IPS-15b (cell line): ENCODE measurements at regions not wholly inside any gene's neighbourhood (a gene's known extent, or its start where the extent isn't known, plus 50 kb on each side); places are given as distances from the start of the nearest gene placed in this dataset.

Experiments used
- H3K27me3 ChIP-seq: one replicate; pipeline ENCODE4 v1.6.1; 2013; ENCODE audit warnings: low read length; ENCODE audit not compliant: control insufficient read depth, insufficient read depth
- H3K36me3 ChIP-seq: one replicate; pipeline ENCODE4 v1.6.1; 2013; ENCODE audit warnings: low read length; ENCODE audit not compliant: control insufficient read depth, insufficient read depth
- H3K4me1 ChIP-seq: one replicate; pipeline ENCODE4 v1.6.1; 2013; ENCODE audit warnings: mild to moderate bottlenecking, low read length; ENCODE audit not compliant: control insufficient read depth, insufficient read depth
- H3K4me3 ChIP-seq: one replicate; pipeline ENCODE4 v1.5.1; 2013; ENCODE audit warnings: low read depth, low read length
- H3K9ac ChIP-seq: one replicate; pipeline ENCODE4 v1.6.1; 2013; ENCODE audit warnings: low read depth, mild to moderate bottlenecking, low read length
- H3K9me3 ChIP-seq: one replicate; pipeline ENCODE4 v1.6.1; 2013; ENCODE audit warnings: mild to moderate bottlenecking, low read length; ENCODE audit not compliant: control insufficient read depth, insufficient read depth

GRCh38 chr1:69506721-69507120 lies 61.0 kb upstream of the LRRC7 start:
- Histone ChIP-seq H3K36me3 (no peaks in the 10 kb centered on the region), H3K9ac (no peak overlapping the region), H3K9me3 (no peaks in the 10 kb centered on the region), H3K27me3 (no peaks in the 10 kb centered on the region), H3K4me1 (no peaks in the 10 kb centered on the region), H3K4me3 (no peak overlapping the region)

DNA sequence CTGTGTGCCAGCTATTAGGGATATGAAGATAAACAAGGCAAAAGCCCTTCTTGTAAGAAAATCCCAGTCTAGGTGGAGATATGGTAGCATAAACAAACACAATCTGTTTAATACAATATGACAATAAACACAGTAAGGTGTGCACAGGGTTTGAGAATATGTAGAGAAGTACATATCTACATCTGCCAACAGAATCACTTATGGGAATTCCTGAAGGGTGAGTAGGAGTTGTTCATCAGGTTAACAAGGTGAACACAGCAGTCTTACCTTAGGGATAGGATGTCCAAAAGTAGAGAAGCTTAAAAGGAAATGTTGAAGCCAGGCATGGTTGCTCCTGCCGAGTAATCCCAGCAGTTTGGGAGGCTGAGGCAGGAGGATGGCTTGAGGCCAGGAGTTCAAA lies 57.7 kb upstream of the LRRC7 start:
- no peak overlapping the region for H3K9ac ChIP-seq
- H3K4me3 ChIP-seq = no peak overlapping the region
- H3K4me1 ChIP-seq = no peaks in the 10 kb centered on the region
- no peaks in the 10 kb centered on the region for H3K9me3 ChIP-seq
- H3K27me3 ChIP-seq = no peaks in the 10 kb centered on the region
- H3K36me3 ChIP-seq = no peaks in the 10 kb centered on the region

- Histone ChIP-seq H3K9ac (no peak overlapping the region), H3K9me3 (no peaks in the 10 kb centered on the region), H3K4me1 (no peaks in the 10 kb centered on the region), H3K4me3 (no peak overlapping the region), H3K27me3 (no peaks in the 10 kb centered on the region), H3K36me3 (no peaks in the 10 kb centered on the region)
Observed at GRCh38 chr1:69511426-69512192, 56.1 kb upstream of the LRRC7 start.

- Histone ChIP-seq H3K27me3 (no peaks in the 10 kb centered on the region), H3K9ac (no peak overlapping the region), H3K9me3 (no peaks in the 10 kb centered on the region), H3K4me1 (no peaks in the 10 kb centered on the region), H3K36me3 (no peaks in the 10 kb centered on the region), H3K4me3 (no peak overlapping the region)
Observed at GRCh38 chr1:69513601-69514000, 54.1 kb upstream of the LRRC7 start.
